Astrocyte (in vitro differentiated cells and primary cell): ENCODE measurements at regions not wholly inside any gene's neighbourhood (a gene's known extent, or its start where the extent isn't known, plus 50 kb on each side); places are given as distances from the start of the nearest gene placed in this dataset.

Experiments
- CTCF ChIP-seq: IDR thresholded peaks from 2 replicates; pipeline ENCODE4 v1.5.1; 2011; ENCODE audit warnings: low read depth, mild to moderate bottlenecking, inconsistent platforms, low read length, moderate library complexity; ENCODE audit not compliant: insufficient read depth
- EZH2 ChIP-seq: IDR thresholded peaks from 2 replicates; pipeline ENCODE4 v1.6.1; 2012; ENCODE audit warnings: mild to moderate bottlenecking, low read length, inconsistent platforms; ENCODE audit not compliant: insufficient read depth

- TF ChIP-seq CTCF (peak; percentile 39), EZH2 (no peak)
Measured at GRCh38 chr9:31140316-31140715, 1244.1 kb upstream of the ACO1 start.
